NOMO-1 treated with DMSO at 0.1 percent for 48 hours (cell line): ENCODE measurements at regions not wholly inside any gene's neighbourhood (a gene's known extent, or its start where the extent isn't known, plus 50 kb on each side); places are given as distances from the start of the nearest gene placed in this dataset.
"Not testable (repeated sequence)": the region's sequence is repeated elsewhere in the genome, so short reads cannot be mapped to it uniquely, and the experiment has no call there.

Source experiments
- DNase-seq: peaks from one replicate; lab custom pipeline; 2025; ENCODE audit not compliant: unreplicated experiment; lab: John Stamatoyannopoulos, UW

DNA sequence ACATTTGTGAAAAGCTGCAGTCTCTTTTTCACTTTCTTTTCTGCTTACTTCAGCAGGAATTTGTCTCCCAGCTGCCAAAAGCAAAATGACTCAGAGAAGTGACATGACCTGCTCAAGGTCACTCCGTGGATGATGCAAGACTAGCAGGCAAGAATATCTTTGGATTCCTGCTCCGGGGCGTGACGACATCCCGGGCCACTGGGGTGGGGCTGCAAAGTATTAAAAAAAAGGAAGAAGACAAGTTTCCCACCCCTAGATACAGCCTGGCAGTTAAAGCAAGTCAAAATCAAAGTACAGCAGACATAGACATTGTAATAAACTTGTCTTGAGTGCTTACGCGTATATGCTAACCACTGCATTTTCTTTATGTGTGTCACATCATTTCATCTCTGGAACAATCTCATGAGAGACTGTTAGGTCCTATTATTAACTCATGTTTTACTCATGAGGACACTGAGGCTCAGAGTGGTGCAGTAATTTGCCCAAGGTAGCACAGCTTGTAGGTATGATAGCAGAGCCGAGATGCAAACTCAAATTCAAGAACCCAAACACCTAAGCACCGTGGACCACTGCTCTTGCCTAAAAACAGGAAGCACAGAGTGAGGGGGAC, 485.2 kb upstream of the PROK2 start:
- DNase-seq = peak; percentile 96

DNA sequence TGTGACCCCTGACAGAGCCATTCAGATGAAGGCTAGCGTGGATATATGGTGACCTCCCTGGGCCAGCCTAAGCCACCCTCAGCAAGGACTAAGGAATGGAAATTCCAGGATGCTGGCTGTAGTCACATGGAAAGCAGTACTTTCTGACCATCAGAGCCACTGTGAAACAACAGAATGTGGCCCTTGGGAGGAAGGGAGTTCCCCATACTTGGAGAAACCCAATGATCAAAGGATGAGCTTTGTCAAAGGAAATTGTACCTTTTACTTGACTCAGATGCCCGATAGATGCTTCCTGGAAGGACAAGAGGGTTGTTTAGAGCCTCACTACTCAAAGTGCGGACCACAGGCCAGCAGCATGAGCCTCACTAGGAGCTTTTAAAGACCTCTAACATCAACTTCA, 484.5 kb upstream of the PROK2 start:
- no peak for DNase-seq

DNA sequence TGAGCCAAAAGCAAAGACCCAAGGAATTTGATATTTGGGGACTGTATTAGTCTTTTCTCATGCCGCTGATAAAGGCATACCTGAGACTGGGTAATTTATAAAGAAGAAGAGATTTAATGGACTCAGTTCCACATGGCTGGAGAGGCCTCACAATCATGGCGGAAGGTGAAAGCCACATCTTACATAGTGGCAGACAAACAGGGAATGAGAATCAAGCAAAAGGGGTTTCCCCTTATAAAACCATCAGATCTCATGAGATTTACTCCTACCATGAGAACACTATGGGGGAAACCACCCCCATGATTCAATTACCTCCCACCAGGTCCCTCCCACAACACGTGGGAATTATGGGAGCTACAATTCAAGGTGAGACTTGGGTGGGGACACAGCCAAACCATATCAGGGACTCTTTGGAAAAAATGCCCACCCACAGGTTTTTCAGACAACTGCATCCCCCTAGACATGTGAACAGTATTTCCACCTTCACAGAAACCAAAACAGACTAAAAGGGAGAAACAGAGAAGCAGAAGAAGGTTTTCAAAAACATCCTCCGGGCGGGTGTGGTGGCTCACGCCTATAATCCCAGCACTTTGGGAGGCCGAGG, 482.1 kb upstream of the PROK2 start:
- not testable (repeated sequence) for DNase-seq

DNA sequence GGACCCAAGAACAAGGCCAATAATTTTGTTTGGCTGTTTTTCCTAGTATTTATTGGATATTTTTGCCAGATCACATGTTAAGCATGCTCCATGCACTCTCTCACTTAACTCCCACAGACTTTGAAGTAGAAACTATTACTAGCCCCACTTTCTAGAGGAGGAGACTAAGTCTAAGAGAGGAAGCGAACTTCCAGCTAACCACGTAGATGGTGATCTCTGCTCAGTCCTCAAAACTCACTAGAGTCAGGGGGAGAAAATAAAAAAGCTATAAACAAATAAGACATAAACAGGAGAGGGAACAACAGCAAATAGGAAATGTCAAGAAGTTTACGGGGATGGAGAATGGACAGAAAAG, 481.0 kb upstream of the PROK2 start:
- DNase-seq = no peak

DNA sequence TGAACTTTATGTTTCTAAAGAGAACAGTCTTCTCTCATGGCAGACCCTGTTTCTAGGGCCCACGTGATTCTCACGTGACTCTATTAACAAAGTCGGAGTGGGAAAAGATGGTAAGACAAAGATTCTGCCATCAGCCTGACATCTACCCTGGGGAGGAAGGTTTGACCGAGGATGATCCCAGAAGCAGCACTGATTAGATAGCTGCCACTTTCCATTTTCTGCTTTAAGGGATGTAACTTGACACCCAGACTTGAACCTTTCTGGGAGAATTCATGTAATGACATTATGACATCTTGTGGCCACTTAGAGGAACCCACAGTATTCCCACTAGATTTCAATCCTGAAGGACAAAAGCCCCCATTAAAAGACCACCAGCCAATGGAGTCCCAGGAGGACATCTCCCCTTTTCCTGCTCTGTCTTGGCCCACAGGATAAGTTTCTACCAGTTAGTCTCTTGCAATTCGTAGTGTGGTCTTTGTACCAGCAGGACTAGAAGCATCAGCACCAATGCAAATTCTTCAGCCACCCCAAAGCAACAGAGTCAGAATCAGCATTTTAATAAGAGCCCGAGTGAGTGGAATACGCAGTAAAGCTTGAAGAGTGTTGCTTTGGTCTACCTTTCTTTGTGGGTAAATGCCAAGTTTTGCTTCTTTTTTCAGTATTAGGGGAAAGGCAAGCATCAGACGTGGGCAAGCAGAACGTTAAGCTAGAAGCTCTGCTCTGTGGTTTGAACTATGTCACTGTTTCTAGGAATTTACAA, 480.5 kb upstream of the PROK2 start:
- DNase-seq = no peak

DNA sequence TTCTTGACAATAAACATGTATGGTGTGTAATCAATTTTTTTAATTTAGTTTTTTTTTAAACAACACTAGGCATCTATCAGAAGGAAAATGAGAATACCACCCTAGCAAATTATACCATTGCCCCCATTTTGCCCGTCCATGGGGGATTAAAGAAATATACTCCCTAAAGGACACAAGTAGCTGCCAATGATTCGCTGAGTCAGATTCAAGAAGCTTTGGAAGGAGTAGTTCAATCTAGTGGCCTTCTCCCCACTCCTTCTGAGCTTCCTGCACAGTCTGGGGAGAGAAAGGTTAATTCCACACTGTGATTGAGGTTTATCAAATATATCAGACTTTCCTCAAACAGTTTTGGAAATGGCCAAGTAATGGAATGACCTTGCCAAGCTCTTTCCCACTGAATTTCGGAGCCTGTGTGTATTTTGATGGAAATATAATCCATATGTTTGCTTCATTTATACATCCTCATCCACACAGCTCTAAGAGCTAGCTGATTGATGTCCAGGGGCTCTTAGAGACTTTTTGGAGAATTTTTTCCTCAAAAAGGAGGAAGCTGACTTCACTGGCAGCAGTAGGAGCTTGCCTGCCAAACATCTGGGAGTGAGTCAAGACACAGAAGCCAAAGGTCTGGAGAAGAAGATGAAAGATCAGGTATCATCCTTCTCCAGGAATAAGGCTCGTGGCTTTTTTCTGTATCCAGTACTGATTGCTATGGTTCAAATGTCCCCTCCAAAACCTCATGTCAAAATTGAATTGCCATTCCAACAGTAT, 478.5 kb upstream of the PROK2 start:
- DNase-seq = no peak

DNA sequence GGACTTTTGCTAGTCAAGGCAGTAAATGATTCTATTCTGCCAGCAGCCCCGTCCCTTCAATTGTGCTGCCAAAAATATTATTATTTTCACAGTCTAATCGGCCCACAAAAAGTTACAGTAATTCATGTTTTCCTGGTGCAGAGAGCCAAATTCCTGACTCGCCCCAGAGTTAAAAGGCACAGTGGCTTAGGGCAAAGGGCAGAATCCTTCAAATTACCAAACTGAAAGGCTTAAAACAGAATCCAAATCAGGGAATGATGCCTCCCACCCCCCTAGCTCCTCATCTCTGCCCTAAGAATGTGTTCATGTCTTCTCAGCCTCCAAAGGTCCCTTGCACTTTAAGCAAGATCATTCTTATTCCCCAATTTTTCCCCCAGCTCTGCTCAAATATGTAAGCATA, 477.8 kb upstream of the PROK2 start:
- no peak for DNase-seq

DNA sequence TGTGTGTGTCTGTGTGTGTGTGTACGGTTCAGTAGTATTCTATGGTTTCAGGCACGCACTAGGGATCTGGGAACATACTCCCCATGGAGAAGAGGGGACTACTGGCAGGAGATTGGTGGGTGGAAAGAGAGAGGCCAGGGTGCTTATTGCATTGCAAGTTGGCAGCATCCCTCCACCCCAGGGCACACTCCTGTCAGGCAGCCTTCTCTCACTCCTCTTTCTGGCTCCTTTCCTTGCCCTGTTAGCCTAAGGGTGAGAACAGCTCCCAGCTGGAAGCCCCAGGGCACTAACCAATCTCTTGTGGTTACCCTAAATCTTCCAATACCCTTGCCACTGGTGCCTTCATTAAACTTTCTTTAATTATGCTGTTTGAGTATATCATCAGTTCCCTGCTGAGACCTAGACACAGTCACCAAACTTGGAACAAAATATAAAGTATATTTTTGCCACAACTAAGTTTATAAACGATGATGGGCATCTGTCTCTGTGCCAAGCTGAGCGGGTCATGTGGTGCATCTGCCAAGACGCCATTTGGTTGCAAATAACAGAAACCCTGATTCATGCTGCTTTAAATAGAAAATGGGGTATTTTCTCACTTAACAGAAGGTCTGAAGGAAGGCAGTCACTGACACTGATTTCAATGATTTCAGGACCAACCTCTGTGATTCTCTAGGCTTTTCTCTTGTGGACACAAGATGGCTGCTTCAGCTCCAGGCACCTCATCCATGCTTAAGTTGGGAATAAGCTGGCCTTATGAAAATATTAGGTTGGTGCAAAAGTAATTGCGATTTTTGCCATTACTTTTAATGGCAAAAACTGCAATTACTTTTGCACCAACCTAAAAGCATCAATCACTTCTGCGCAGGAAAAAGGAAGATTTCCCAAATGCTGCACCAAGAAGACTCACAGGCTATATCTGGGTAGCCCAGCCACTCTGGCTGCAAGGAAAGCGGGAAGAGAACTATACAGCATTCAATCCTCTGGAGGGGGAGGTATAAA, 476.9 kb upstream of the PROK2 start:
- no peak for DNase-seq

DNA sequence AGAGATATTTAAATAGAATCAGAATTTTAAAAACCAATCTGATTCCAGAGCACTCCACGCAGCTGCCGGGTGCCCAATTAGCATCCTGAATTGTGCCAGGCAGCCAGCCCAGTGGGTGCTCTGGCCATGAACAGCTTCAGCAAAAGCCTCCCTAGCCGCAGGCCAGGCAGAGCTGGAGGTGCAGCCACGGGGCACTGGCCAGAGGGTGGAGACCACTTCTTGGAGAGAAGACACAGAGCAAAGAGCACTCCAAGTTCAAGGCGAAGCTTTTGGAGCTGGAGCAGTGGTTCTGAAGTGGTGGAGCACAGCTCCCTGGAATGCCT, 475.6 kb upstream of the PROK2 start:
- DNase-seq = no peak

DNA sequence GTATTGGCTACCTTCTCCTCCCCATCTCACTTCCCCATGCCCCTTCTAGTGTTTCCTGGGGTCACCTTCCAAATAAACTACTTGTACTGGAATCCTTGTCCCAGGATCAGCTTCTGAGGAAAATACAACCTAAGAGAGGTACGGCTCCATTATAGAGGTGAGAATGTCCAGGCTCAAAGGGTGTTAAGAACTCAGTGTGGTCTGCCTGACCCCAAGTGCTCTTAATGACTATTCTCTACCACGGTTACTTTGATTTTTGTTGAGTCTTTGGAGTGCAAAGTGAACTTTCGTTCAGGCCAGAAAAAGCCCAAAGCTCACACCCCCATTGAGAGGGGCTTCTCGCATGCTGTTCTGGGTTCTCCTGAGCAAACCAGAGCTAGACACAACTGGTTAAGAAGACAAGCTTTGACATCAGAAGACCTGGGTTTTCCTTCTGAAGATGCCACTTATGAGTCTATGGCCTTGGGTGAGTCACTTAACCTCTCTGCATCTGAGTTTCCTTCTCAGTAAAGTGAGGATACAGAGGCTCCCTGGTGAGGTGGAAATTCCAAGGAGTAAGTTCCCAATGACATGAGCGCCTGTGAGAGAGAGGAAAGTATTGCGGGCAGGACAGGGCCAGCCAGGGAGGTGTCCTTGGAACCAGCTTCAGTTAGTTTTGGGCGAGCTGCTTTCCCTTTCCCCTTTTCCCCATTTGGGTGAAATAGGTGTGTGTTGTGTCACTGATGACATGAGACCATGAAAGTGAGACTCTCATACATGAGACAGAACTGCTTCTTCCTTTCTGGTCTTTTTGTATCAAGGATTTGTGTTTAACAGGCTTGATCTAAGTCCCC, 475.0 kb upstream of the PROK2 start:
- no peak for DNase-seq

DNA sequence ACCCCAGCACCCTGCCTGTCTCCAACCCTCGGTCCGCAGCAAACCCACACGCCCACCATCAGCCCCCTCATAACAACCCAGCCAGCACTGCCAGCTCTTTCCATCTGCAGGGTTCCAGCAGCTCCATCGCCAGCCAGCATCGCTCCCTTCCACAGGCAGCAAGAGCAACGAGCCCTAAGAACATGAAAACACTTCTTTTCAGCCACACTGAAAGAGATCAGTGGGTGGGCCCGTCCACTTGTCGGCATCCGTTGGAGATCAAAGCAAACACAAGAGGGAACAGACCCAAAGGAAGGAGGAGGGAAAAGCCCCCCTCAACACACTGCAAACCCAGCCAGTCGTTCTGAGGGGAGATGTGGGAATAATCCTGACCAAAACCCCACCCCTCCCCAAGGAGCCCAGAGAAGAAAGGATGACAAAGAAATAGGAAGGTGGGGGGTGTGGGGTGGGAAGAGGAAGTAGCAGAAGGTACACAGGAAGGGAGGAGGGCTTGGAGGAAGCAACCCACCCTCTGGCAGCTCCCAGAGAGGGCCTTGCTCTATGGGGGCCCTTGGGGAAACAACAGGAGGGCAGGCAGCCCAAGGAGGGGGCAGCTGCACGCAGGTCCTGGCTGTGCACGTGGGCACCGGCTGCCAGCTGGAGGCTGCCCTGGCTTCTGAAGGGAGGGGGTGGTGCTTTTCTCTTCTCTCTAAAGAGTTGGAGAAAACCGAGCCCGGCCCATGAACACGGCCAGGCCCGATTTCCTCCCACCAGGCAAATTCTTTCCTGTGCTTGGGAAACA, 473.6 kb upstream of the PROK2 start:
- DNase-seq = no peak

DNA sequence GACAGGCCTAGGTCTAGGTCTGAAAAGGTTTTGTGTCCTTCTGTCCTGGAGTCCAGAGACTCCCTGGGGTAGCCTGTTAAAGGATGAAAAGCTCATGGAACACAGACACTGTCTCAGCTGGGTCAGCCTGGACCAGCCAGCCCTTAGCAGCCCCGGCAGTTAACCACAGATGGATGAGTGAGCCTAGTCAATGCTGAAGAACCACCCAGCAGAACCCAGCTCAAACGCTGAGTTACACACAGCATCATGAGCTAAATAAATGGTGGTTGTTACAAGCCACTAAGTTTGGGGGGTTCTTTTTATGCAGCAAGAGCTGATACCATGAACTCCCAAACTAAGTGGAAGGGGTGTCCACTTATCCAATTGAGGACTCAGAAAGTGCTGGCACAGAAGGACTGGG, 472.8 kb upstream of the PROK2 start:
- no peak for DNase-seq

DNA sequence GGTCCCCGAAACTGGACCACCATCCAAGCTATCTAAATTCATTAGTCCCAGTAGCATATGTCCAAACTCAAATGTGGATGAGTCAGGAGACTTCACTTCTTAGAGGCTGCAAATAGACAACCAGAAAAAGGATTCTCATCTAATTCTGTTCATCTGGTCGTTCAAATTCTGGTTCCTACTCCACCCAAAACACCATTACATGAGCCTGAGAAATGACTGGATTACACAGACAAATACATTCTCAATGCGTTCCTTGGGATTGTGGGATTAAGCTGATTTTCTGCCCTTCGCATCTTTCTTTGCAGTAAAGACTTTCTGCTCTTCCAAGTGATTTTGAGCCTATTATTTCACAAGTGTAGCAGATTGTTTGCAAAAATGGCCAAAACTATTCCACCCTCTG, 472.3 kb upstream of the PROK2 start:
- no peak for DNase-seq

DNA sequence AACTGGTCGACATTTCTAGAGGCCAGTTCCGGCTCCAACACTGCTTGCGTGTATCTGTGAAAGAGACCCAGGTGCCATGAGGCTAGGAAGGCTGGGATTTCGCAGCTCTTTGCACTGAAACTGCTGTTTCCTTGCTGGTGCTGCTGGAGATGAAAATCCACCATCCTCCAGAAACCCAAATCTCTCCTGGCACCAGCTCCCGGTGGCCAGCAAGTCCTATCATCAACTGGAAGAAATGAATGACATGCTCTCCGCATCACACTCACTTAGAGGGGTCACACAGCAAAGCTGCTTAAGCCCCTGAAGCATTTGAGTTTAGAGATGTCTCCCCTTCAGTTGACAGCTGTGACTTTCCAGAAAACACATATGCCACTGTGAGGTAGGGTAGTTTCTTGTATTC, 471.8 kb upstream of the PROK2 start:
- no peak for DNase-seq

DNA sequence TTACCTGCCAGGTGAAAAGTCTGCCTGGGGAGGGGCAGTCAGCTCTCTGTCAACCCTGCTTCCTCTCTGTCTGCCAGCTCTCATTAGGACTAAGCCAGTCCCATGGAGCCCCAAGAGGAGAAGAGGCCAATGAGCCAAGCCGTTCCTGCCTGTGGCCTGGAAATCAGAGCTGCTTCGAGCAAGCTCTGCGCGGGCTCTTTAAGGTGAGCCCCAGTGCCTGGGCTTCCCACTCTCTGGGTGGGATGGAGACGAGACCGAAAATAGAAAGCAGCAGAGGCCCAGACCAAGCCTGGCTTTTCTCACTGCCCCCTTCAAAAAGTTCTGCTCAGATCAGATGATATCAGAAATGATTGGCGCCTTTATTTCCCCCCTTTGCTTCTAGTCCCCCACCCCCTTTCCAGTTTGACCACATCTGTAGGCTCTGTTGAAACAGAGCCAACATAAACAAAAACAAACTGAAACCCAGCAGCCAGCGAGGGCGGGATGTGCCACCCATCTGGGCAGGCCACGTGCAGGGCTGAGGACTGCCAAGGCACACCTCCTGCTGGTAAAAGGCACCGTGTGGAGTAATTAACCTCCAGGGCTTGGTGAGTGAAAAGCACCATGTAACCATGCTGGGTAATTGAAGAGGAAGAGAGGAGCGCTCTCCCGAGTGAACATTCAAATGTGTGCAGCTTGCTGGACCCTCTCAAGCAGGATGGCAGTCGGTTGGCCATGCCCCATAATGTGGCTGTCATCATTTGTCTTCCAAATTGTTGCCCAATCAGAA, 471.0 kb upstream of the PROK2 start:
- no peak for DNase-seq

DNA sequence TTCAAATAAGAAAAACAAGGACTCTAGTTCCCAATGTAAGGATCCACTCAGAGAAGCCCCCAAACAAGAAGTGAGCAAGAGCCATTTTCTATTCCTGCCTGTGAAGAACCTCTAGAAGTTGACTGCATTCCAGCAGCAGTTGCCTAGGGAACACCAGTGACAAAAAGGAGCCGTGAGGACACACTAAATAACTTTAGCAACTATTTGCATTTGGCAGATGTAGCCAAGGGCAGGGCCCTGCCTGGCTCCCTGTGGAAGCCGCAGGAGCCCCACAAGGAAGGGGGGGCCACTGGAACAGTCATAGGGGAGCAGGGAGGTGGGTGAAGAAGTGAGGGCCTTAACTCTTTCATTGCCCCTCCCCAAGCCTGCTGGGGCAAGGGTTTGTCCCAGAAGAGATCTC, 470.2 kb upstream of the PROK2 start:
- no peak for DNase-seq

DNA sequence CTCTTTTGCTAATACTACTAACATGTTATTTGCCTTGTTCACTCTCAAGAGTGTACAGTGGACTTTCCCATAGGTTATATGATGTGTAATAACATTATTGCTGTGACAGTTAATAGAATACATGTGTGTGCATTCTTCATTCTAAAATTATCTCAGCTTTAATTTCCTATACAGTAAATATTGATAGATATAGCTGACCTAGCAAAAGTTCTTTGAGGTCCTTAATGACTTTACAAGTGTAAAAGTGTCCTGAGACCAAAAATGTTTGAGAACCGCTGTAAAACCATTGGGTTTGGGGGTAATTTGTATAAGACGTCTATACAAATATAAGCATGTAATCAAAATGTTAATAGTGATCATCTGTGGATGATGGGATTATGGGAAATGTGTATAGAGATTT, 469.5 kb upstream of the PROK2 start:
- DNase-seq = no peak

DNA sequence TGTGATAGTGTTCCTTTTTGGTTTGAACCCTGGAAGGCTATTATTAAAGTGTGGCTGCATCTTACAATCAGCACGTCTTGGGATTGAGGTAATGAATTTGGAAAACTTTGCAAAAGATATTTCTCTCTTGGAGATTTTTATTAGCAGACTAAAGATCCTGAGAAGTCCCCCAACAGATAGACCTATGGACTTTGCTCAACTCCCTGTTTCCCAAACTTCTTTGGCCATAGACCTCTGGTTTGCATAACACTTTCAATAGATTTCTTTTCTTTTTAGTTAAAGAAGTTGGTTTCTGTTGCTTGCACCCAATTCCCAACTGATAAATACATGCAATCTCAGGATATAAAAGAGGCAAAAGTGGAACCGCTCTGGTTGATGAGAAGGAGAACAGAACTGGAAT, 465.8 kb upstream of the PROK2 start:
- no peak for DNase-seq

DNA sequence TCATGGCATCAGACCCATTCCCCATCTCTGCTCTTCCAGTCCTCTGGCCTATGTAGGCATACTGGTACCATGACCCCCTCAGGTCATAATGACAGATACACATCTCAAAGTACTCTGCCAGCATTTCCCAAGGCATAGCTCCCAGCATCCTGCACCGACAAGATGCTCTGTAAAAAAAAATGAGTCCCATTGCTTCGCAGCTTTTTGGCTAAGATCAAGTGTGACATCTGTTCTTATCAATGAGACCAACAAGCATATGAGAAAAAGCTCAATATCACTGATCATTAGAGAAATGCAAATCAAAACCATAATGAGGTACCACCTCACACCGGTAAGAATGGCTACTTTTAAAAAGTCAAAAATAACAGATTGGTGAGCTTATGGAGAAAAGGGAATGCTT, 463.9 kb upstream of the PROK2 start:
- DNase-seq = no peak
